PC-3 (cell line): ENCODE measurements at regions not wholly inside any gene's neighbourhood (a gene's known extent, or its start where the extent isn't known, plus 50 kb on each side); places are given as distances from the start of the nearest gene placed in this dataset.

Source experiments
- ATAC-seq: fragments of 200-7000 bp; cut with Tn5 transposase; 2 replicates; pipeline ENCODE4 v1.9.1; 2020; ENCODE audit warnings: mild to moderate bottlenecking, moderate library complexity
- BruUV-seq: library from RNA; stranded (reverse); fragments of 400-500 nt; replicated peaks from 2 replicates; lab custom pipeline; 2021; lab: Mats Ljungman, UMichigan
- CTCF ChIA-PET: fragments of 300-600 bp; sonication (Branson Sonifier 250); formaldehyde crosslinking; loops from one replicate; lab custom pipeline; 2022; ENCODE audit warnings: antibody characterized with exemption; lab: Charles Lee
- POLR2A ChIA-PET: fragments of 300-600 bp; sonication (Branson Sonifier 250); formaldehyde crosslinking; loops from one replicate; lab custom pipeline; 2022; ENCODE audit warnings: antibody characterized with exemption; ENCODE audit not compliant: unreplicated experiment; lab: Charles Lee
- DNase-seq: peaks from one replicate; pipeline ENCODE4 v3.0.0-alpha.2; 2015
- H2AFZ ChIP-seq: fragments of 300-600 bp; sonication (generic); 2 replicates; pipeline ENCODE4 v1.6.0; 2016; ENCODE audit warnings: antibody characterized with exemption, low read length
- H3F3A ChIP-seq: fragments of 300-600 bp; sonication (generic); one replicate; pipeline ENCODE4 v1.6.0; 2017; ENCODE audit warnings: antibody characterized with exemption, low read length, control low read depth, mild to moderate bottlenecking; ENCODE audit not compliant: unreplicated experiment
- H3K27ac ChIP-seq: fragments of 300-600 bp; sonication (generic); 2 replicates; pipeline ENCODE4 v1.5.1; 2016; ENCODE audit warnings: mild to moderate bottlenecking, low read length
- H3K27me3 ChIP-seq: fragments of 300-600 bp; sonication (generic); 2 replicates; pipeline ENCODE4 v1.6.1; 2016; ENCODE audit warnings: low read length, mixed read lengths
- H3K36me3 ChIP-seq: fragments of 300-600 bp; sonication (generic); 2 replicates; pipeline ENCODE4 v1.6.1; 2016; ENCODE audit warnings: low read depth, mixed run types, low read length, mixed read lengths
- H3K4me1 ChIP-seq: fragments of 300-600 bp; sonication (generic); 2 replicates; pipeline ENCODE4 v1.5.1; 2016; ENCODE audit warnings: low read length; ENCODE audit not compliant: insufficient read depth
- H3K4me2 ChIP-seq: fragments of 300-600 bp; sonication (generic); 2 replicates; pipeline ENCODE4 v1.6.0; 2016; ENCODE audit warnings: low read length
- H3K4me3 ChIP-seq: fragments of 300-600 bp; sonication (generic); 2 replicates; pipeline ENCODE4 v1.5.1; 2016; ENCODE audit warnings: mild to moderate bottlenecking, low read length, mixed read lengths
- H3K79me2 ChIP-seq: fragments of 300-600 bp; sonication (generic); 2 replicates; pipeline ENCODE4 v1.6.1; 2017; ENCODE audit warnings: low read length, mixed read lengths
- H3K9ac ChIP-seq: fragments of 300-600 bp; sonication (generic); 2 replicates; pipeline ENCODE4 v1.6.0; 2016; ENCODE audit warnings: mild to moderate bottlenecking, low read length
- H3K9me2 ChIP-seq: fragments of 300-600 bp; sonication (generic); replicated peaks from 2 replicates; pipeline ENCODE4 v1.6.1; 2016; ENCODE audit warnings: mixed run types, low read length, mixed read lengths
- H3K9me3 ChIP-seq: fragments of 300-600 bp; sonication (generic); 2 replicates; pipeline ENCODE4 v1.6.1; 2016; ENCODE audit warnings: low read length, mixed read lengths
- H4K20me1 ChIP-seq: fragments of 300-600 bp; sonication (generic); 2 replicates; pipeline ENCODE4 v1.6.1; 2016; ENCODE audit warnings: low read length, mixed read lengths
- EZH2 ChIP-seq: fragments of 300-600 bp; sonication (generic); IDR thresholded peaks from one replicate; pipeline ENCODE4 v1.6.1; 2017; ENCODE audit warnings: antibody characterized with exemption, mild to moderate bottlenecking, low read length; ENCODE audit not compliant: unreplicated experiment
- EZH2phosphoT487 ChIP-seq: fragments of 300-600 bp; sonication (generic); IDR thresholded peaks from 2 replicates; pipeline ENCODE4 v1.6.1; 2018; ENCODE audit warnings: mild to moderate bottlenecking, antibody characterized with exemption, low read length, borderline replicate concordance
- intact Hi-C: fragments of 100-400 bp; cut with micrococcal nuclease; formaldehyde crosslinking; loops from 2 replicates; pipeline ENCODE4 v1.9.0; 2023
- TF ChIP-seq, protein P1 (sequence below): fragments of 300-600 bp; sonication (generic); conservative IDR thresholded peaks from 2 replicates; pipeline ENCODE4 v1.5.1; 2017; ENCODE audit warnings: antibody characterized with exemption, low read depth, mild to moderate bottlenecking, low read length

DNA sequence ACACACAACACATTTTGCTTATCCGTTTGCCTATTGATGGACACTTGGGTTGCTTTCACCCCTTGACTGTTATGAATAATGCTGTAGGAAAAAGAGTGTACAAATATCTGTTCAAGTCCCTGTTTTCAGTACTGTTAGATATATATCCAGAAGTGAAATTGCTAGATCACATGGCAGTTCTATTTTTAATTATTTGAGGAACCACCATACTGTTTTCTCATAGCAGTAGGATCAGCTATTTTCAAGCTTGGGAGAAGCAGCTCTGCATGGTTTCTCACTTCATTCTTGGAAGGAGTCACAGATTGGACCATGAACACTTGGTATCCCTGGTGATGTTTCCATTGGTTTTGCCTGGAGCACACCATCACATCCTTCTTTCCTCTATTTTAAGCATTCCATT lies 114.4 kb upstream of the ZP4 start:
- Histone ChIP-seq H3F3A (no peaks in the 10 kb centered on the region), H3K4me1 (no peaks in the 10 kb centered on the region), H3K9me3 (no peaks in the 10 kb centered on the region), H3K36me3 (no peaks in the 10 kb centered on the region), H3K27ac (no peak overlapping the region), H3K9ac (no peak overlapping the region), H2AFZ (no peak overlapping the region), H3K27me3 (no peaks in the 10 kb centered on the region), H3K79me2 (no peaks in the 10 kb centered on the region), H3K4me3 (no peak overlapping the region), H3K9me2 (no peaks in the 10 kb centered on the region), H4K20me1 (no peaks in the 10 kb centered on the region), H3K4me2 (no peak overlapping the region)
- intact Hi-C loops, result no loop called here
- no TSS peak for BruUV-seq
- ChIA-PET POLR2A (no interaction called here), CTCF (no interaction called here)
- no peak for ATAC-seq
- no peak for DNase-seq
- no peak for TF ChIP-seq EZH2phosphoT487
- TF ChIP-seq, protein P1, sequence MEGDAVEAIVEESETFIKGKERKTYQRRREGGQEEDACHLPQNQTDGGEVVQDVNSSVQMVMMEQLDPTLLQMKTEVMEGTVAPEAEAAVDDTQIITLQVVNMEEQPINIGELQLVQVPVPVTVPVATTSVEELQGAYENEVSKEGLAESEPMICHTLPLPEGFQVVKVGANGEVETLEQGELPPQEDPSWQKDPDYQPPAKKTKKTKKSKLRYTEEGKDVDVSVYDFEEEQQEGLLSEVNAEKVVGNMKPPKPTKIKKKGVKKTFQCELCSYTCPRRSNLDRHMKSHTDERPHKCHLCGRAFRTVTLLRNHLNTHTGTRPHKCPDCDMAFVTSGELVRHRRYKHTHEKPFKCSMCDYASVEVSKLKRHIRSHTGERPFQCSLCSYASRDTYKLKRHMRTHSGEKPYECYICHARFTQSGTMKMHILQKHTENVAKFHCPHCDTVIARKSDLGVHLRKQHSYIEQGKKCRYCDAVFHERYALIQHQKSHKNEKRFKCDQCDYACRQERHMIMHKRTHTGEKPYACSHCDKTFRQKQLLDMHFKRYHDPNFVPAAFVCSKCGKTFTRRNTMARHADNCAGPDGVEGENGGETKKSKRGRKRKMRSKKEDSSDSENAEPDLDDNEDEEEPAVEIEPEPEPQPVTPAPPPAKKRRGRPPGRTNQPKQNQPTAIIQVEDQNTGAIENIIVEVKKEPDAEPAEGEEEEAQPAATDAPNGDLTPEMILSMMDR, result no peak

DNA sequence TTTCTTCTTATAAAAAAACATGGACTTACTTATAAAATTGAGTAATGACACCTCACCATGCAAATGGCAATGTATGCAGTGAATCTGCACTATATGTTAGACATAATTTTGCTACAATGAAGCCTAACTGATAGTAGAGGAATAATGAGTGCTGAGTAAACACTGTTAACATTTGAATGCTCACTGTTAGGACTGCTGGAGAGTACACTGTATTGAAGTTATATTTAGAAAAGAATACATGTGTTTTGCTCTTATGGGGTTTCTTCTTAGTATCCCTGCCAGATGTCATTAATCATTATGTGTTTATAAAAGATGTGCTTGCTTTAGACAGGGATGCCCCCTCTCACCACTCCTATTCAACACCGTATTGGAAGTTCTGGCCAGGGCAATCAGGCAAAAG lies 111.1 kb upstream of the ZP4 start:
- ATAC-seq (no peak), DNase-seq (no peak)
- no TSS peak for BruUV-seq
- no peak overlapping the region for H3K9ac ChIP-seq
- no peaks in the 10 kb centered on the region for H3K79me2 ChIP-seq
- H3K27ac ChIP-seq, result no peak overlapping the region
- intact Hi-C loops, result no loop called here
- ChIA-PET POLR2A (no interaction called here), CTCF (no interaction called here)
- TF ChIP-seq, protein P1, result no peak
- H3K9me2 ChIP-seq, result no peaks in the 10 kb centered on the region
- H4K20me1 ChIP-seq, result no peaks in the 10 kb centered on the region
- no peaks in the 10 kb centered on the region for H3K36me3 ChIP-seq
- no peak overlapping the region for H2AFZ ChIP-seq
- H3K4me3 ChIP-seq, result no peak overlapping the region
- peaks cover 4% of the 10 kb centered on the region; the same call in 1 of the 2 replicates for H3K4me1 ChIP-seq
- H3K4me2 ChIP-seq, result no peak overlapping the region
- no peaks in the 10 kb centered on the region for H3K9me3 ChIP-seq
- no peaks in the 10 kb centered on the region for H3F3A ChIP-seq
- no peaks in the 10 kb centered on the region for H3K27me3 ChIP-seq

DNA sequence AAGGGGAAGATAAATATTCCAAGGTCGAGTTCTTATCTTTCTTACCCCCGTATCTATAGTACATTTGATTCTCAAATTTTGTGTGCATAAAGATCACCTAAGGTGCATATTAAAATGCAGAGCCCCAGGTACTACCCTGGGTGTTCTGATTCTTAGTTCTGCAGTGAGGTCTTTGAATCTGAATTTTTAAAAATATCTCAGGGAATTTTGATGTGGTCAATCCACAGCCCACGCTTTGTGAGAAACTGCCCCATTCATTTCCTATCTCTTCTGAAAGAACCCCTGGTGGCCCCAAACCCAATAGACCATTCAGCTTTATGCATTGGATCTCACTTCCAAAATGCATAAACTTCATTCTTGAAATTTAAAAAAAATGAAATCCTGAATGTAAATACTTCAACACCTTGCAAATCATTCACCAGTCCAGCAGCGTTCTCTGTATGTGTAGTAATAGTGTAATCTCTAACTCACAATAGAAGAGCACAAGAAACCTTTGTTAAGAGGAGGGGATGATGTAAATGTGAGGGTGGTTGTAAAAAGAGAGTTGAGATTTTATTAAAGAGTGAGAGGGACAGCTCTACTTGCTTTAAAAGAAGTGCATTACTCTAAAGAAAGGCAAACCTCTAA lies 108.8 kb upstream of the ZP4 start:
- H3K79me2 ChIP-seq, result no peaks in the 10 kb centered on the region
- no peaks in the 10 kb centered on the region for H3K9me2 ChIP-seq
- no peaks in the 10 kb centered on the region for H3F3A ChIP-seq
- no peaks in the 10 kb centered on the region for H4K20me1 ChIP-seq
- H3K27me3 ChIP-seq, result no peaks in the 10 kb centered on the region
- H2AFZ ChIP-seq, result no peak overlapping the region
- no peak overlapping the region for H3K4me2 ChIP-seq
- no TSS peak for BruUV-seq
- H3K9ac ChIP-seq, result no peak overlapping the region
- peaks cover 4% of the 10 kb centered on the region; the same call in 1 of the 2 replicates for H3K4me1 ChIP-seq
- H3K36me3 ChIP-seq, result no peaks in the 10 kb centered on the region
- ATAC-seq, result no peak
- DNase-seq, result no peak
- intact Hi-C loops, result no loop called here
- ChIA-PET POLR2A (no interaction called here), CTCF (no interaction called here)
- H3K27ac ChIP-seq, result no peak overlapping the region
- H3K9me3 ChIP-seq, result no peaks in the 10 kb centered on the region
- TF ChIP-seq EZH2 (no peak), EZH2phosphoT487 (no peak)
- TF ChIP-seq, protein P1, result no peak
- H3K4me3 ChIP-seq, result no peak overlapping the region
